ENCODE measurements at regions not wholly inside any gene's neighbourhood (a gene's known extent, or its start where the extent isn't known, plus 50 kb on each side); places are given as distances from the start of the nearest gene placed in this dataset.

- no peak for TF ChIP-seq EZH2phosphoT487 (IDR thresholded peaks at IDR 0.05; ENCODE audit: insufficient read depth, low read depth)
- no peak for TF ChIP-seq EZH2 (IDR thresholded peaks at IDR 0.05; ENCODE audit: insufficient read depth, poor library complexity, severe bottlenecking)
Measured at GRCh38 chr5:124521461-124522230, 224.8 kb downstream of the ZNF608 start.
